Naive B cell (primary cell): ENCODE measurements at regions not wholly inside any gene's neighbourhood (a gene's known extent, or its start where the extent isn't known, plus 50 kb on each side); places are given as distances from the start of the nearest gene placed in this dataset.

ENCODE experiments used
- ATAC-seq, 2 donors: fragments of 150-1000 bp; cut with Tn5 transposase; 2 replicates each; pipeline ENCODE4 v1.10.0; 2021; ENCODE audit warnings: low read depth in 2 of 2, mild to moderate bottlenecking in 2 of 2, moderate library complexity in 2 of 2
- DNase-seq: peaks from one replicate; pipeline ENCODE4 v3.0.0; 2022
- H3K27ac Mint-ChIP-seq, 6 donors: one replicate each; pipeline ENCODE4 v1.8.0; 2020 to 2022; ENCODE audit warnings: mild to moderate bottlenecking in 6 of 6, mixed read lengths in 6 of 6, moderate library complexity in 5 of 6, inconsistent platforms in 2 of 6
- H3K27me3 Mint-ChIP-seq, 3 donors: one replicate each; pipeline ENCODE4 v1.8.0; 2021 to 2022; ENCODE audit warnings: mixed read lengths in 3 of 3, mild to moderate bottlenecking in 1 of 3
- H3K36me3 Mint-ChIP-seq, 2 donors: one replicate each; pipeline ENCODE4 v1.8.0; 2020 to 2022; ENCODE audit warnings: mixed read lengths in 2 of 2, inconsistent platforms in 1 of 2, mild to moderate bottlenecking in 1 of 2
- H3K4me1 Mint-ChIP-seq, 3 donors: one replicate each; pipeline ENCODE4 v1.8.0; 2020 to 2022; ENCODE audit warnings: mixed read lengths in 3 of 3, inconsistent platforms in 1 of 3, mild to moderate bottlenecking in 1 of 3, moderate library complexity in 1 of 3
- H3K4me3 Mint-ChIP-seq, 8 donors: one replicate each; pipeline ENCODE4 v1.8.0; 2020 to 2022; ENCODE audit warnings: mild to moderate bottlenecking in 8 of 8, mixed read lengths in 8 of 8, moderate library complexity in 8 of 8, inconsistent platforms in 2 of 8
- H3K9me3 Mint-ChIP-seq, 7 donors: one replicate each; pipeline ENCODE4 v1.8.0; 2020 to 2022; ENCODE audit warnings: mixed read lengths in 7 of 7, mild to moderate bottlenecking in 5 of 7, inconsistent platforms in 2 of 7, moderate library complexity in 1 of 7

- ATAC-seq (no peak), DNase-seq (no peak)
- Mint-ChIP-seq H3K4me3 (no peak overlapping the region), H3K9me3 (peaks cover 0 to 4% (median 0%) of the 10 kb centered on the region in 7 donors), H3K36me3 (no peaks in the 10 kb centered on the region), H3K4me1 (no peaks in the 10 kb centered on the region), H3K27ac (no peak overlapping the region), H3K27me3 (peaks cover 0 to 8% (median 4%) of the 10 kb centered on the region in 3 donors)
Observed at GRCh38 chr20:54713727-54714126, 238.3 kb downstream of the DOK5 start.

GRCh38 chr20:54711071-54711470, 235.7 kb downstream of the DOK5 start:
- DNase-seq (no peak), ATAC-seq (no peak)
- Mint-ChIP-seq H3K4me1 (no peaks in the 10 kb centered on the region), H3K36me3 (no peaks in the 10 kb centered on the region), H3K9me3 (peaks cover 0 to 3% (median 0%) of the 10 kb centered on the region in 7 donors), H3K4me3 (no peak overlapping the region), H3K27ac (no peak overlapping the region), H3K27me3 (peaks cover 0 to 4% (median 3%) of the 10 kb centered on the region in 3 donors)

- Mint-ChIP-seq H3K27ac (no peak overlapping the region), H3K36me3 (no peaks in the 10 kb centered on the region), H3K27me3 (peaks cover 0 to 4% (median 3%) of the 10 kb centered on the region in 3 donors), H3K4me3 (no peak overlapping the region), H3K9me3 (peaks cover 0 to 3% (median 0%) of the 10 kb centered on the region in 7 donors), H3K4me1 (no peaks in the 10 kb centered on the region)
- no peak for ATAC-seq
- DNase-seq: no peak
Observed at GRCh38 chr20:54710341-54710740, 234.9 kb downstream of the DOK5 start.

GRCh38 chr20:54708229-54708628, 232.8 kb downstream of the DOK5 start:
- Mint-ChIP-seq H3K27ac (peak overlapping the region in 1 of 6 donors; percentile 74), H3K4me1 (no peaks in the 10 kb centered on the region), H3K4me3 (no peak overlapping the region), H3K27me3 (peaks cover 0 to 13% (median 7%) of the 10 kb centered on the region in 3 donors), H3K36me3 (no peaks in the 10 kb centered on the region), H3K9me3 (peaks cover 0 to 3% (median 0%) of the 10 kb centered on the region in 7 donors)
- no peak for ATAC-seq
- DNase-seq: no peak

GRCh38 chr20:54707801-54708200, 232.4 kb downstream of the DOK5 start:
- no peaks in the 10 kb centered on the region for H3K4me1 Mint-ChIP-seq
- no peak overlapping the region for H3K4me3 Mint-ChIP-seq
- H3K36me3 Mint-ChIP-seq: no peaks in the 10 kb centered on the region
- DNase-seq: no peak
- H3K27me3 Mint-ChIP-seq: peaks cover 0 to 14% (median 8%) of the 10 kb centered on the region in 3 donors
- H3K9me3 Mint-ChIP-seq: peaks cover 0 to 3% (median 0%) of the 10 kb centered on the region in 7 donors
- ATAC-seq: no peak
- H3K27ac Mint-ChIP-seq: no peak overlapping the region

GRCh38 chr20:54706581-54706980, 231.2 kb downstream of the DOK5 start:
- Mint-ChIP-seq H3K4me3 (peak overlapping the region in 1 of 8 donors; percentile 32), H3K4me1 (no peaks in the 10 kb centered on the region), H3K36me3 (no peaks in the 10 kb centered on the region), H3K27ac (no peak overlapping the region), H3K9me3 (peaks cover 0 to 1% (median 0%) of the 10 kb centered on the region in 7 donors), H3K27me3 (peaks cover 0 to 14% (median 8%) of the 10 kb centered on the region in 3 donors)
- no peak for ATAC-seq
- no peak for DNase-seq

- no peak overlapping the region for H3K27ac Mint-ChIP-seq
- H3K4me1 Mint-ChIP-seq: no peaks in the 10 kb centered on the region
- H3K4me3 Mint-ChIP-seq: no peak overlapping the region
- ATAC-seq: no peak
- DNase-seq: no peak
- peaks cover 0 to 10% (median 6%) of the 10 kb centered on the region in 3 donors for H3K27me3 Mint-ChIP-seq
- H3K9me3 Mint-ChIP-seq: peaks cover 0 to 1% (median 0%) of the 10 kb centered on the region in 7 donors
- H3K36me3 Mint-ChIP-seq: no peaks in the 10 kb centered on the region
Observed at GRCh38 chr20:54704032-54704635, 228.7 kb downstream of the DOK5 start.
